Effector memory CD4-positive, alpha-beta T cell (primary cell): ENCODE measurements at regions not wholly inside any gene's neighbourhood (a gene's known extent, or its start where the extent isn't known, plus 50 kb on each side); places are given as distances from the start of the nearest gene placed in this dataset.

ENCODE experiments used
- DNase-seq, 3 donors: peaks; one replicate each; pipeline ENCODE4 v3.0.0-alpha.2; 2020
- H3K27ac ChIP-seq: 2 replicates; pipeline ENCODE4 v1.7.0; 2013; ENCODE audit warnings: mild to moderate bottlenecking, low read length, moderate library complexity; ENCODE audit not compliant: insufficient read depth, poor library complexity, severe bottlenecking
- H3K27me3 ChIP-seq: replicated peaks from 2 replicates; pipeline ENCODE4 v1.7.0; 2013; ENCODE audit warnings: mild to moderate bottlenecking, low read length; ENCODE audit not compliant: insufficient read depth, control insufficient read depth, poor library complexity, severe bottlenecking
- H3K36me3 ChIP-seq: 2 replicates; pipeline ENCODE4 v1.7.0; 2013; ENCODE audit warnings: mild to moderate bottlenecking, low read length, moderate library complexity; ENCODE audit not compliant: control insufficient read depth, insufficient read depth
- H3K4me1 ChIP-seq: 2 replicates; pipeline ENCODE4 v1.7.0; 2013; ENCODE audit warnings: low read length, mild to moderate bottlenecking; ENCODE audit not compliant: control insufficient read depth, insufficient read depth, poor library complexity, severe bottlenecking
- H3K4me3 ChIP-seq: 2 replicates; pipeline ENCODE4 v1.7.0; 2013; ENCODE audit warnings: low read length, low read depth, mild to moderate bottlenecking; ENCODE audit not compliant: insufficient read depth, poor library complexity, severe bottlenecking
- H3K9me3 ChIP-seq: 2 replicates; pipeline ENCODE4 v1.7.0; 2013; ENCODE audit warnings: mild to moderate bottlenecking, low read length, moderate library complexity; ENCODE audit not compliant: control insufficient read depth

- no peaks in the 10 kb centered on the region for H3K4me1 ChIP-seq
- H3K4me3 ChIP-seq = no peak overlapping the region
- no peaks in the 10 kb centered on the region for H3K27me3 ChIP-seq
- DNase-seq = no peak
- no peaks in the 10 kb centered on the region for H3K36me3 ChIP-seq
- H3K9me3 ChIP-seq = no peaks in the 10 kb centered on the region
- no peak overlapping the region for H3K27ac ChIP-seq
Measured at GRCh38 chr5:174159327-174160114, 114.0 kb downstream of the NSG2 start.

GRCh38 chr5:174165406-174165805 is 119.9 kb downstream of the NSG2 start:
- DNase-seq = no peak
- H3K4me1 ChIP-seq = no peaks in the 10 kb centered on the region
- peaks cover 2% of the 10 kb centered on the region for H3K9me3 ChIP-seq
- no peak overlapping the region for H3K27ac ChIP-seq
- no peak overlapping the region for H3K4me3 ChIP-seq
- H3K27me3 ChIP-seq = no peaks in the 10 kb centered on the region
- H3K36me3 ChIP-seq = no peaks in the 10 kb centered on the region

- no peaks in the 10 kb centered on the region for H3K27me3 ChIP-seq
- H3K4me3 ChIP-seq = no peak overlapping the region
- H3K36me3 ChIP-seq = no peaks in the 10 kb centered on the region
- no peaks in the 10 kb centered on the region for H3K4me1 ChIP-seq
- peaks cover 2% of the 10 kb centered on the region for H3K9me3 ChIP-seq
- DNase-seq = no peak
- no peak overlapping the region for H3K27ac ChIP-seq
Measured at GRCh38 chr5:174166231-174167079, 120.9 kb downstream of the NSG2 start.

GRCh38 chr5:174167080-174167910 is 121.8 kb downstream of the NSG2 start:
- peaks cover 2% of the 10 kb centered on the region for H3K9me3 ChIP-seq
- H3K27ac ChIP-seq = no peak overlapping the region
- H3K4me3 ChIP-seq = no peak overlapping the region
- H3K27me3 ChIP-seq = no peaks in the 10 kb centered on the region
- no peak for DNase-seq
- no peaks in the 10 kb centered on the region for H3K36me3 ChIP-seq
- no peaks in the 10 kb centered on the region for H3K4me1 ChIP-seq

- Histone ChIP-seq H3K9me3 (peaks cover 2% of the 10 kb centered on the region), H3K4me1 (no peaks in the 10 kb centered on the region), H3K27me3 (no peaks in the 10 kb centered on the region), H3K27ac (no peak overlapping the region), H3K36me3 (no peaks in the 10 kb centered on the region), H3K4me3 (no peak overlapping the region)
- DNase-seq = no peak
Measured at GRCh38 chr5:174172152-174172551, 126.6 kb downstream of the NSG2 start.

- H3K36me3 ChIP-seq = no peaks in the 10 kb centered on the region
- no peak for DNase-seq
- H3K27ac ChIP-seq = no peak overlapping the region
- H3K4me3 ChIP-seq = no peak overlapping the region
- H3K9me3 ChIP-seq = peaks cover 2% of the 10 kb centered on the region
- no peaks in the 10 kb centered on the region for H3K27me3 ChIP-seq
- H3K4me1 ChIP-seq = no peaks in the 10 kb centered on the region
Measured at GRCh38 chr5:174172566-174172965, 127.1 kb downstream of the NSG2 start.

- no peak for DNase-seq
- Histone ChIP-seq H3K4me1 (no peaks in the 10 kb centered on the region), H3K36me3 (no peaks in the 10 kb centered on the region), H3K9me3 (peaks cover 2% of the 10 kb centered on the region), H3K4me3 (no peak overlapping the region), H3K27ac (no peak overlapping the region), H3K27me3 (no peaks in the 10 kb centered on the region)
Measured at GRCh38 chr5:174173766-174174165, 128.3 kb downstream of the NSG2 start.

- Histone ChIP-seq H3K36me3 (no peaks in the 10 kb centered on the region), H3K4me1 (no peaks in the 10 kb centered on the region), H3K4me3 (no peak overlapping the region)
Measured at GRCh38 chr5:174175716-174176268, 130.3 kb downstream of the NSG2 start.

GRCh38 chr5:174176511-174176910 is 131.0 kb downstream of the NSG2 start:
- no peak for DNase-seq
- no peaks in the 10 kb centered on the region for H3K4me1 ChIP-seq
- H3K27ac ChIP-seq = no peak overlapping the region
- H3K27me3 ChIP-seq = no peaks in the 10 kb centered on the region
- H3K9me3 ChIP-seq = no peaks in the 10 kb centered on the region
- H3K4me3 ChIP-seq = no peak overlapping the region
- no peaks in the 10 kb centered on the region for H3K36me3 ChIP-seq

More at GRCh38 chr5:174175716-174176268, 130.3 kb downstream of the NSG2 start:
- no peaks in the 10 kb centered on the region for H3K9me3 ChIP-seq
- DNase-seq = no peak
- no peaks in the 10 kb centered on the region for H3K27me3 ChIP-seq
- no peak overlapping the region for H3K27ac ChIP-seq
